COR-L47 (cell line): ENCODE measurements at regions not wholly inside any gene's neighbourhood (a gene's known extent, or its start where the extent isn't known, plus 50 kb on each side); places are given as distances from the start of the nearest gene placed in this dataset.

ENCODE experiments used
- DNase-seq: peaks from one replicate; lab custom pipeline; 2025; lab: John Stamatoyannopoulos, UW

GRCh38 chr6:147133669-147134068 is 70.5 kb upstream of the STXBP5 start:
- DNase-seq, result no peak

GRCh38 chr6:147135211-147135681 is 69.0 kb upstream of the STXBP5 start:
- DNase-seq, result no peak

DNA sequence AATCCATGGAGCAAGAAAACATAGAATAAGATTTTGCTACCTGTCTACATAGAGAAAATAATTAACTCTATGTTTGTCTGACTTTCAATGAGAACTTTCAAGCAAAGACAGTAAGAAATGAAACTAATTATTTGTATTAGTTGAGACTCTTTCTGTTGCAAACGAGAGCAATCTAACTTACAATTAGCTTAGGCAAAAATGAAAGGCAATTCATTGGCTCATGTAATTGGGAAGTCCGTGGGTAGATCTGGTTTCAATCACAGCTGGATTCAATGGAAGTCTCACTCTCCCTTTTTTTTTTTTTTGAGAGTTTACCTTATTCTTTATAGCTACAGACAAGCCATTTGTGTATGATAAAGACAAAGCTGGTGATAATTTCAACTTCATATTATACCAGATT is 68.2 kb upstream of the STXBP5 start:
- DNase-seq, result no peak

- DNase-seq, result no peak
Observed at GRCh38 chr6:147137986-147138385, 66.2 kb upstream of the STXBP5 start.

DNA sequence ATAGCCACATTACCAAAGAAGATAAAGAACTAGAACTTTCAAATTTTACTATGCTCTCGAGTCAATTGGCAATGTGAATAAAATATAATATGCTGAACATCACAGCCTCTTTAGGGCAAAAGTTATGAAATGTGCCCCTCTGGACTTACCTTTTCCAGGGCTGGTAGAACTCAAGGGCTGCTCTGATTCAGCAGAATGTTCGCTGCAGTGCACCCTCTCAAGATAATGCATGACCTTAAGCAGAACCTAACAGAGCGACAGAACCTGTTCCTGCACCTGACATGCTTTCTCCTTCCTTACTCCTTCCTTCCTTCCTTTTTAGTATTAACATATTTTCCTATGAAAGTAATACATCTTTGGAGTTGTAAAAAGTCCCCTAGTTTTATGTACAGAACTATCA is 65.4 kb upstream of the STXBP5 start:
- DNase-seq, result no peak

GRCh38 chr6:147141711-147142308 is 62.4 kb upstream of the STXBP5 start:
- no peak for DNase-seq

GRCh38 chr6:147142684-147143245 is 61.5 kb upstream of the STXBP5 start:
- DNase-seq, result no peak

- no peak for DNase-seq
Observed at GRCh38 chr6:147149092-147149491, 55.1 kb upstream of the STXBP5 start.

DNA sequence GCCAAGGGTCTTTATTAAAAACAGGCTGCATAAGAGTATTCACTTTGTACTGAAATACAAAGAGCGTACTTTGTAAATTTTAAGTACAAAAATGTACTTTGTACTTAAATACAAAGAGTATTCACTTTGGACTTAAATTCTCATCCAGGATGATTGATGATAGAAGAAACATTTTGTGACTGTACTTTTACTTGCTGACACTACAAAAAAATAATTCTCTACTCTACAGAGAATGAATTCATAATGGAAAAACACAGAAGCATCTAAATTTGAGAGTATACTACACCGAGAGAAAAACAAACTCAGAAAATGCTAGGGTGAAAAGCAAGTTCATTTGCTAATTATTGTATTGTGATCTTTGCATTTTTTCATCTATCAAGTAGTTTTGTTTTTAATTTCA is 54.4 kb upstream of the STXBP5 start:
- DNase-seq, result no peak

- no peak for DNase-seq
Observed at GRCh38 chr6:147150293-147150692, 53.9 kb upstream of the STXBP5 start.
